ENCODE measurements at regions not wholly inside any gene's neighbourhood (a gene's known extent, or its start where the extent isn't known, plus 50 kb on each side); places are given as distances from the start of the nearest gene placed in this dataset.

GRCh38 chr2:195055996-195056395, 601.0 kb upstream of the SLC39A10 start:
- TF ChIP-seq CTCF (IDR thresholded peaks at IDR 0.05; ENCODE audit: unreplicated experiment in 3 of 3) = no peak
- H3K4me3 Mint-ChIP-seq = no peak overlapping the region
- H3K9me3 Mint-ChIP-seq = no peaks in the 10 kb centered on the region
- no peak overlapping the region for H3K27ac Mint-ChIP-seq
- H3K4me1 Mint-ChIP-seq = peaks cover 7% of the 10 kb centered on the region
- H3K36me3 Mint-ChIP-seq (ENCODE audit: low read depth) = no peaks in the 10 kb centered on the region
- no peaks in the 10 kb centered on the region for H3K27me3 Mint-ChIP-seq (ENCODE audit: low read depth)

- no peaks in the 10 kb centered on the region for H3K27me3 Mint-ChIP-seq (ENCODE audit: low read depth)
- H3K4me1 Mint-ChIP-seq = peaks cover 7% of the 10 kb centered on the region
- no peak for TF ChIP-seq CTCF (IDR thresholded peaks at IDR 0.05; ENCODE audit: unreplicated experiment in 3 of 3)
- no peak overlapping the region for H3K27ac Mint-ChIP-seq
- no peak overlapping the region for H3K4me3 Mint-ChIP-seq
- H3K9me3 Mint-ChIP-seq = no peaks in the 10 kb centered on the region
- H3K36me3 Mint-ChIP-seq (ENCODE audit: low read depth) = no peaks in the 10 kb centered on the region
Observed at GRCh38 chr2:195051401-195051800, 605.6 kb upstream of the SLC39A10 start.

GRCh38 chr2:195049372-195050031, 607.5 kb upstream of the SLC39A10 start:
- TF ChIP-seq CTCF (IDR thresholded peaks at IDR 0.05; ENCODE audit: unreplicated experiment in 3 of 3) = no peak
- H3K4me3 Mint-ChIP-seq = no peak overlapping the region
- H3K4me1 Mint-ChIP-seq = no peaks in the 10 kb centered on the region
- H3K27me3 Mint-ChIP-seq (ENCODE audit: low read depth) = no peaks in the 10 kb centered on the region
- no peaks in the 10 kb centered on the region for H3K36me3 Mint-ChIP-seq (ENCODE audit: low read depth)
- no peak overlapping the region for H3K27ac Mint-ChIP-seq
- no peaks in the 10 kb centered on the region for H3K9me3 Mint-ChIP-seq

GRCh38 chr2:195047955-195048354, 609.1 kb upstream of the SLC39A10 start:
- Mint-ChIP-seq H3K9me3 (no peaks in the 10 kb centered on the region), H3K27ac (no peak overlapping the region), H3K36me3 (ENCODE audit: low read depth) (no peaks in the 10 kb centered on the region), H3K27me3 (ENCODE audit: low read depth) (no peaks in the 10 kb centered on the region), H3K4me1 (no peaks in the 10 kb centered on the region), H3K4me3 (no peak overlapping the region)
- no peak for TF ChIP-seq CTCF (IDR thresholded peaks at IDR 0.05; ENCODE audit: unreplicated experiment in 3 of 3)

- Mint-ChIP-seq H3K4me1 (no peaks in the 10 kb centered on the region), H3K4me3 (no peak overlapping the region), H3K9me3 (no peaks in the 10 kb centered on the region), H3K27ac (no peak overlapping the region), H3K27me3 (ENCODE audit: low read depth) (no peaks in the 10 kb centered on the region), H3K36me3 (ENCODE audit: low read depth) (no peaks in the 10 kb centered on the region)
- no peak for TF ChIP-seq CTCF (IDR thresholded peaks at IDR 0.05; ENCODE audit: unreplicated experiment in 3 of 3)
Observed at GRCh38 chr2:195044801-195045200, 612.2 kb upstream of the SLC39A10 start.

- Mint-ChIP-seq H3K4me1 (no peaks in the 10 kb centered on the region), H3K27ac (no peak overlapping the region), H3K9me3 (no peaks in the 10 kb centered on the region), H3K27me3 (ENCODE audit: low read depth) (no peaks in the 10 kb centered on the region), H3K4me3 (no peak overlapping the region), H3K36me3 (ENCODE audit: low read depth) (no peaks in the 10 kb centered on the region)
- TF ChIP-seq CTCF (IDR thresholded peaks at IDR 0.05; ENCODE audit: unreplicated experiment in 3 of 3) = no peak
Observed at GRCh38 chr2:195038153-195038552, 618.9 kb upstream of the SLC39A10 start.
